Aorta (tissue), 5 donors: ENCODE measurements at regions not wholly inside any gene's neighbourhood (a gene's known extent, or its start where the extent isn't known, plus 50 kb on each side); places are given as distances from the start of the nearest gene placed in this dataset.

ENCODE experiments used
- ATAC-seq: fragments of 200-7000 bp; cut with Tn5 transposase; one replicate; pipeline ENCODE4 v1.9.1; 2022; ENCODE audit warnings: moderate library complexity; ENCODE audit not compliant: low FRiP score
- DNase-seq, 2 donors: peaks; one replicate each; pipeline ENCODE4 v3.0.0-alpha.2; 2020
- H3K27ac ChIP-seq, 2 donors: one replicate each; pipeline ENCODE4 v1.5.1; 2013; ENCODE audit warnings: low read length in 2 of 2, mild to moderate bottlenecking in 2 of 2, moderate library complexity in 2 of 2, control low read depth in 1 of 2, inconsistent platforms in 1 of 2, low read depth in 1 of 2
- H3K27me3 ChIP-seq, 2 donors: one replicate each; pipeline ENCODE4 v1.6.1; 2013; ENCODE audit warnings: control low read depth in 1 of 2, low read length in 1 of 2, mild to moderate bottlenecking in 1 of 2, moderate library complexity in 1 of 2; ENCODE audit not compliant: insufficient read depth in 2 of 2, control insufficient read depth in 1 of 2
- H3K36me3 ChIP-seq, 2 donors: one replicate each; pipeline ENCODE4 v1.6.1; 2013; ENCODE audit warnings: control low read depth in 1 of 2, low read length in 1 of 2, mild to moderate bottlenecking in 1 of 2; ENCODE audit not compliant: insufficient read depth in 2 of 2, control insufficient read depth in 1 of 2
- H3K4me1 ChIP-seq, 2 donors: one replicate each; pipeline ENCODE4 v1.6.1; 2013; ENCODE audit warnings: low read length in 2 of 2, control low read depth in 1 of 2, mild to moderate bottlenecking in 1 of 2, moderate library complexity in 1 of 2; ENCODE audit not compliant: insufficient read depth in 2 of 2, control insufficient read depth in 1 of 2
- H3K4me3 ChIP-seq, 2 donors: one replicate each; pipeline ENCODE4 v1.5.1; 2013; ENCODE audit warnings: low read length in 2 of 2, control low read depth in 1 of 2, mild to moderate bottlenecking in 1 of 2
- H3K9me3 ChIP-seq: one replicate; pipeline ENCODE4 v1.6.1; 2013; ENCODE audit warnings: mild to moderate bottlenecking, low read length; ENCODE audit not compliant: control insufficient read depth
- WGBS, 2 donors: extraction: QIAGEN DNeasy Blood & Tissue Kit; methylation state at CpG; one replicate each; pipeline ENCODE4 v1.1.7; 2013; 5-methylcytosine and 5-hydroxymethylcytosine counted together
- intact Hi-C, 2 donors: fragments of 100-400 bp; cut with DNase I; formaldehyde crosslinking; loops; one replicate each; pipeline versions ENCODE4 v1.14.2 to v1.15.0; 2022
- donor health status: healthy with polysubstance abuse.
- donor health status: Bipolar disorder and iron deficiency.
- donor health status: DM: no; HTN: no; CAD: no.
- donor health status: DM: no; HTN: no; CAD: no.
- donor health status: DM: yes; HTN: yes; CAD: no.

- DNase-seq (no peak), ATAC-seq (no peak)
- Histone ChIP-seq H3K4me1 (no peaks in the 10 kb centered on the region), H3K27me3 (no peaks in the 10 kb centered on the region), H3K4me3 (no peak overlapping the region), H3K9me3 (no peaks in the 10 kb centered on the region), H3K27ac (no peak overlapping the region), H3K36me3 (no peaks in the 10 kb centered on the region)
- WGBS, 2 donors, result 38 to 41% methylated on average over 4 of the region's 4 CpGs
- intact Hi-C loops, result no loop called here
Measured at GRCh38 chr10:56880606-56881005, 519.5 kb upstream of the ZWINT start.

- no peaks in the 10 kb centered on the region for H3K27me3 ChIP-seq
- H3K27ac ChIP-seq, result no peak overlapping the region
- WGBS, 2 donors, result 56 to 63% methylated on average over 1 of the region's 1 CpG
- intact Hi-C loops, result no loop called here
- H3K9me3 ChIP-seq, result no peaks in the 10 kb centered on the region
- DNase-seq (no peak), ATAC-seq (no peak)
- no peak overlapping the region for H3K4me3 ChIP-seq
- H3K4me1 ChIP-seq, result no peaks in the 10 kb centered on the region
- no peaks in the 10 kb centered on the region for H3K36me3 ChIP-seq
Measured at GRCh38 chr10:56874950-56875349, 513.9 kb upstream of the ZWINT start.

- H3K4me3 ChIP-seq, result no peak overlapping the region
- no peaks in the 10 kb centered on the region for H3K27me3 ChIP-seq
- no peak for DNase-seq
- no peak overlapping the region for H3K27ac ChIP-seq
- no peaks in the 10 kb centered on the region for H3K9me3 ChIP-seq
- intact Hi-C loops, result no loop called here
- no peaks in the 10 kb centered on the region for H3K4me1 ChIP-seq
- ATAC-seq, result no peak
- no peaks in the 10 kb centered on the region for H3K36me3 ChIP-seq
Measured at GRCh38 chr10:56871160-56871668, 510.2 kb upstream of the ZWINT start.

- no peaks in the 10 kb centered on the region for H3K27me3 ChIP-seq
- H3K4me3 ChIP-seq, result no peak overlapping the region
- no peaks in the 10 kb centered on the region for H3K4me1 ChIP-seq
- H3K36me3 ChIP-seq, result no peaks in the 10 kb centered on the region
- no peak overlapping the region for H3K27ac ChIP-seq
- ATAC-seq (no peak), DNase-seq (no peak)
- H3K9me3 ChIP-seq, result no peaks in the 10 kb centered on the region
- WGBS, 2 donors, result 85 to 89% methylated on average over 3 of the region's 3 CpGs
- intact Hi-C loops, result no loop called here
Measured at GRCh38 chr10:56867236-56867635, 506.2 kb upstream of the ZWINT start.

GRCh38 chr10:56856569-56856968, 495.5 kb upstream of the ZWINT start:
- WGBS, 2 donors, result 60 to 71% methylated on average over 2 of the region's 2 CpGs
- DNase-seq (no peak), ATAC-seq (no peak)
- Histone ChIP-seq H3K27ac (no peak overlapping the region), H3K9me3 (no peaks in the 10 kb centered on the region), H3K4me1 (no peaks in the 10 kb centered on the region), H3K4me3 (no peak overlapping the region), H3K27me3 (no peaks in the 10 kb centered on the region), H3K36me3 (no peaks in the 10 kb centered on the region)
- intact Hi-C loops, result no loop called here

GRCh38 chr10:56844978-56845529, 484.0 kb upstream of the ZWINT start:
- no peaks in the 10 kb centered on the region for H3K36me3 ChIP-seq
- no peaks in the 10 kb centered on the region for H3K27me3 ChIP-seq
- WGBS, 2 donors, result 75 to 80% methylated on average over 6 of the region's 6 CpGs
- H3K4me3 ChIP-seq, result no peak overlapping the region
- DNase-seq, result no peak
- ATAC-seq, result no peak
- no peak overlapping the region for H3K27ac ChIP-seq
- no peaks in the 10 kb centered on the region for H3K4me1 ChIP-seq
- no peaks in the 10 kb centered on the region for H3K9me3 ChIP-seq
- intact Hi-C loops, result no loop called here

GRCh38 chr10:56836659-56837058, 475.6 kb upstream of the ZWINT start:
- Histone ChIP-seq H3K9me3 (no peaks in the 10 kb centered on the region), H3K27me3 (no peaks in the 10 kb centered on the region), H3K36me3 (no peaks in the 10 kb centered on the region), H3K27ac (no peak overlapping the region), H3K4me3 (no peak overlapping the region), H3K4me1 (no peaks in the 10 kb centered on the region)
- ATAC-seq (no peak), DNase-seq (no peak)
- intact Hi-C loops, result no loop called here

GRCh38 chr10:56831681-56832080, 470.6 kb upstream of the ZWINT start:
- WGBS, 2 donors, result 46 to 47% methylated on average over 3 of the region's 3 CpGs

GRCh38 chr10:56823849-56824248, 462.8 kb upstream of the ZWINT start:
- 30 to 51% methylated on average over 1 of the region's 1 CpG for WGBS, 2 donors
- H3K27me3 ChIP-seq, result no peaks in the 10 kb centered on the region
- intact Hi-C loops, result no loop called here
- no peak overlapping the region for H3K27ac ChIP-seq
- no peaks in the 10 kb centered on the region for H3K4me1 ChIP-seq
- H3K9me3 ChIP-seq, result peaks cover 1% of the 10 kb centered on the region
- DNase-seq, result no peak
- no peak overlapping the region for H3K4me3 ChIP-seq
- ATAC-seq, result no peak
- no peaks in the 10 kb centered on the region for H3K36me3 ChIP-seq

More at GRCh38 chr10:56831681-56832080, 470.6 kb upstream of the ZWINT start:
- ATAC-seq (no peak), DNase-seq (no peak)
- H3K27me3 ChIP-seq, result no peaks in the 10 kb centered on the region
- no peaks in the 10 kb centered on the region for H3K36me3 ChIP-seq
- H3K4me3 ChIP-seq, result no peak overlapping the region
- no peaks in the 10 kb centered on the region for H3K9me3 ChIP-seq
- H3K4me1 ChIP-seq, result no peaks in the 10 kb centered on the region
- no peak overlapping the region for H3K27ac ChIP-seq
- intact Hi-C loops, result no loop called here
